Trophoblast cell (in vitro differentiated cells and primary cell): ENCODE measurements at regions not wholly inside any gene's neighbourhood (a gene's known extent, or its start where the extent isn't known, plus 50 kb on each side); places are given as distances from the start of the nearest gene placed in this dataset.

Experiments used
- DNase-seq, 2 donors: peaks; one replicate each; pipeline ENCODE4 v3.0.0-alpha.2; 2016
- H2AFZ ChIP-seq: 2 replicates; pipeline ENCODE4 v1.6.1; 2013; ENCODE audit warnings: low read length, moderate library complexity, mild to moderate bottlenecking; ENCODE audit not compliant: insufficient read depth, poor library complexity
- H2AK5ac ChIP-seq: 2 replicates; pipeline ENCODE4 v1.6.1; 2013; ENCODE audit warnings: mild to moderate bottlenecking, low read length
- H2BK120ac ChIP-seq: 2 replicates; pipeline ENCODE4 v1.6.1; 2013; ENCODE audit warnings: low read length, mild to moderate bottlenecking, moderate library complexity; ENCODE audit not compliant: insufficient read depth, poor library complexity
- H2BK12ac ChIP-seq: 2 replicates; pipeline ENCODE4 v1.6.1; 2013; ENCODE audit warnings: mild to moderate bottlenecking, low read length, moderate library complexity
- H2BK5ac ChIP-seq: 2 replicates; pipeline ENCODE4 v1.6.1; 2013; ENCODE audit warnings: low read length, low read depth, moderate library complexity, mild to moderate bottlenecking; ENCODE audit not compliant: poor library complexity
- H3K14ac ChIP-seq: 2 replicates; pipeline ENCODE4 v1.6.1; 2013; ENCODE audit warnings: mild to moderate bottlenecking, low read length
- H3K18ac ChIP-seq: 2 replicates; pipeline ENCODE4 v1.6.1; 2013; ENCODE audit warnings: mild to moderate bottlenecking, low read length
- H3K23ac ChIP-seq: 2 replicates; pipeline ENCODE4 v1.6.1; 2013; ENCODE audit warnings: low read length
- H3K27ac ChIP-seq: 2 replicates; pipeline ENCODE4 v1.5.1; 2013; ENCODE audit warnings: low read depth, mild to moderate bottlenecking, inconsistent platforms, low read length, moderate library complexity
- H3K27me3 ChIP-seq: 2 replicates; pipeline ENCODE4 v1.6.1; 2013; ENCODE audit warnings: inconsistent platforms, mild to moderate bottlenecking, low read length, moderate library complexity; ENCODE audit not compliant: insufficient read depth
- H3K36me3 ChIP-seq, 2 experiments: 1 replicate in 1 of 2; 2 replicates in 1 of 2; pipeline ENCODE4 v1.6.1; 2013; ENCODE audit warnings: low read length in 2 of 2, mild to moderate bottlenecking in 2 of 2, moderate library complexity in 1 of 2; ENCODE audit not compliant: insufficient read depth in 2 of 2, control insufficient read depth in 1 of 2
- H3K4ac ChIP-seq: 2 replicates; pipeline ENCODE4 v1.6.1; 2013; ENCODE audit warnings: low read depth, mild to moderate bottlenecking, low read length, moderate library complexity
- H3K4me1 ChIP-seq, 2 experiments: 1 replicate in 1 of 2; 2 replicates in 1 of 2; pipeline ENCODE4 v1.6.1; 2013; ENCODE audit warnings: low read length in 2 of 2, mild to moderate bottlenecking in 2 of 2, moderate library complexity in 1 of 2; ENCODE audit not compliant: insufficient read depth in 2 of 2, control insufficient read depth in 1 of 2
- H3K4me2 ChIP-seq: 2 replicates; pipeline ENCODE4 v1.6.1; 2013; ENCODE audit warnings: inconsistent platforms, mild to moderate bottlenecking, low read length, moderate library complexity
- H3K4me3 ChIP-seq: 2 replicates; pipeline ENCODE4 v1.5.1; 2013; ENCODE audit warnings: mild to moderate bottlenecking, low read depth, low read length, inconsistent platforms
- H3K79me1 ChIP-seq: one replicate; pipeline ENCODE4 v1.6.1; 2013; ENCODE audit warnings: low read length
- H3K79me2 ChIP-seq: 2 replicates; pipeline ENCODE4 v1.6.1; 2013; ENCODE audit warnings: low read length, mild to moderate bottlenecking; ENCODE audit not compliant: control insufficient read depth, insufficient read depth, poor library complexity
- H3K9ac ChIP-seq: 2 replicates; pipeline ENCODE4 v1.6.1; 2013; ENCODE audit warnings: mild to moderate bottlenecking, low read length
- H3K9me3 ChIP-seq: 2 replicates; pipeline ENCODE4 v1.6.1; 2013; ENCODE audit warnings: low read depth, mild to moderate bottlenecking, control low read depth, inconsistent platforms, low read length; ENCODE audit not compliant: insufficient read depth
- H4K12ac ChIP-seq: 2 replicates; pipeline ENCODE4 v1.6.1; 2013; ENCODE audit warnings: low read depth, mild to moderate bottlenecking, low read length, moderate library complexity
- H4K8ac ChIP-seq: 2 replicates; pipeline ENCODE4 v1.6.1; 2013; ENCODE audit warnings: low read depth, mild to moderate bottlenecking, low read length, moderate library complexity
- H4K91ac ChIP-seq: one replicate; pipeline ENCODE4 v1.6.1; 2013; ENCODE audit warnings: low read depth, mild to moderate bottlenecking, low read length, moderate library complexity
- WGBS: extraction: QIAGEN DNeasy Blood & Tissue Kit; methylation state at CpG from one replicate; pipeline ENCODE4 v1.1.7; 2013; ENCODE audit warnings: missing lambda C conversion rate; ENCODE audit not compliant: insufficient read length, insufficient coverage; ENCODE audit errors: extremely low coverage; 5-methylcytosine and 5-hydroxymethylcytosine counted together

GRCh38 chr17:74115586-74115985 is 87.9 kb upstream of the RPL38 start:
- H3K4me2 ChIP-seq: no peak overlapping the region
- H3K18ac ChIP-seq: no peak overlapping the region
- H3K36me3 ChIP-seq: no peaks in the 10 kb centered on the region
- H3K79me1 ChIP-seq: no peaks in the 10 kb centered on the region
- no peak overlapping the region for H3K27ac ChIP-seq
- H3K4ac ChIP-seq: no peak overlapping the region
- H3K79me2 ChIP-seq: no peaks in the 10 kb centered on the region
- H2BK5ac ChIP-seq: no peak overlapping the region
- no peak overlapping the region for H3K14ac ChIP-seq
- no peak for DNase-seq
- H2BK120ac ChIP-seq: no peak overlapping the region
- H4K8ac ChIP-seq: no peak overlapping the region
- no peak overlapping the region for H4K12ac ChIP-seq
- H3K9ac ChIP-seq: no peak overlapping the region
- no peak overlapping the region for H4K91ac ChIP-seq
- no CpG with 5 or more reads among the region's 7 CpGs for WGBS
- H3K4me3 ChIP-seq: no peak overlapping the region
- H3K23ac ChIP-seq: no peak overlapping the region
- H2AK5ac ChIP-seq: no peak overlapping the region
- H2AFZ ChIP-seq: no peak overlapping the region
- peaks cover 1% of the 10 kb centered on the region for H3K9me3 ChIP-seq
- no peak overlapping the region for H2BK12ac ChIP-seq
- no peaks in the 10 kb centered on the region for H3K27me3 ChIP-seq
- H3K4me1 ChIP-seq: no peaks in the 10 kb centered on the region

- H4K12ac ChIP-seq: no peak overlapping the region
- H3K79me2 ChIP-seq: no peaks in the 10 kb centered on the region
- no peak overlapping the region for H2AK5ac ChIP-seq
- H3K27me3 ChIP-seq: no peaks in the 10 kb centered on the region
- no peak overlapping the region for H3K4ac ChIP-seq
- no peak overlapping the region for H4K8ac ChIP-seq
- no peak overlapping the region for H3K27ac ChIP-seq
- no peak overlapping the region for H3K14ac ChIP-seq
- no peaks in the 10 kb centered on the region for H3K36me3 ChIP-seq
- H3K4me3 ChIP-seq: no peak overlapping the region
- H3K18ac ChIP-seq: no peak overlapping the region
- no peak overlapping the region for H2BK5ac ChIP-seq
- DNase-seq: peak; percentile 20 to 37
- no peak overlapping the region for H4K91ac ChIP-seq
- peaks cover 1% of the 10 kb centered on the region for H3K9me3 ChIP-seq
- H3K4me2 ChIP-seq: no peak overlapping the region
- H3K9ac ChIP-seq: no peak overlapping the region
- no CpG with 5 or more reads among the region's 9 CpGs for WGBS
- H3K79me1 ChIP-seq: no peaks in the 10 kb centered on the region
- no peak overlapping the region for H2BK120ac ChIP-seq
- no peak overlapping the region for H2AFZ ChIP-seq
- H3K23ac ChIP-seq: no peak overlapping the region
- no peaks in the 10 kb centered on the region for H3K4me1 ChIP-seq
- no peak overlapping the region for H2BK12ac ChIP-seq
Measured at GRCh38 chr17:74116087-74116717, 87.3 kb upstream of the RPL38 start.

DNA sequence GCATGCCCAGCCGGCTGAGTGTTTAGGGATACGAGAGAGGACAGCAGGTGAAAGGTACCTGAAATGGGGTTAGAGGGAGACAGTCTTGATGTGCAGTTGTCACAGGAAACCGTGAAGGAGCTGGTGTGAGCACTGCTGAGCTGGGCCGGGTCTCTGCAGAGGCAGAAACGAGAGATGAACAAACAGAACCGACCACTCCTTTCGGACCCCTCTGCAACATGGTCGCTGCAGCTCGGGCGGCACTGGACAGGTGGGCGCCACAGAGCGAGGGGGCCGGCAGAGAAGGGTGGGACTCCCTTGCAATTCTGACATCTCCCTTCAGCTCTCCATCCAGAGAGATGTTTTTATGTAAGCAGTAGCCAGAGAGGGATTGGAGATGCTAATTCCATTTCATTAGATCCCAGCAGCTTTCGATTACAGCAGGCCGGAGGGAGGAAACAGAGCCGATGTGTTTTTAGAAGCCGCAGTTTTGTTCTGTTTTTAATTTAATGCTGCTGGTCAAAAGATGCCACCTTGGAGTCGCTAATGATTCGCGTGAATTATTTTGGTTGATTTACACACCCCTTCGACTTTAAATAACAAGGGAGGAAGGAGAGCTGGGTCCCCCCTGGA is 86.3 kb upstream of the RPL38 start:
- H3K4me1 ChIP-seq: no peaks in the 10 kb centered on the region
- no peak overlapping the region for H4K91ac ChIP-seq
- no peaks in the 10 kb centered on the region for H3K79me2 ChIP-seq
- no peak overlapping the region for H3K9ac ChIP-seq
- H2BK5ac ChIP-seq: no peak overlapping the region
- no peak overlapping the region for H3K23ac ChIP-seq
- no peak overlapping the region for H3K4me3 ChIP-seq
- WGBS: no CpG with 5 or more reads among the region's 21 CpGs
- no peak overlapping the region for H2AK5ac ChIP-seq
- H3K4ac ChIP-seq: no peak overlapping the region
- H4K8ac ChIP-seq: no peak overlapping the region
- DNase-seq: no peak
- no peak overlapping the region for H3K18ac ChIP-seq
- peaks cover 1% of the 10 kb centered on the region for H3K9me3 ChIP-seq
- no peaks in the 10 kb centered on the region for H3K27me3 ChIP-seq
- H2BK12ac ChIP-seq: no peak overlapping the region
- H3K36me3 ChIP-seq: no peaks in the 10 kb centered on the region
- H2AFZ ChIP-seq: no peak overlapping the region
- no peak overlapping the region for H3K4me2 ChIP-seq
- H3K79me1 ChIP-seq: no peaks in the 10 kb centered on the region
- no peak overlapping the region for H3K14ac ChIP-seq
- no peak overlapping the region for H3K27ac ChIP-seq
- H2BK120ac ChIP-seq: no peak overlapping the region
- no peak overlapping the region for H4K12ac ChIP-seq

- Histone ChIP-seq H3K18ac (no peak overlapping the region), H3K9ac (no peak overlapping the region), H2BK5ac (no peak overlapping the region), H3K14ac (no peak overlapping the region), H2AK5ac (no peak overlapping the region), H4K12ac (no peak overlapping the region), H2BK12ac (no peak overlapping the region), H3K4me3 (no peak overlapping the region), H3K27me3 (no peaks in the 10 kb centered on the region), H3K9me3 (peaks cover 1% of the 10 kb centered on the region), H4K91ac (no peak overlapping the region), H3K4me2 (no peak overlapping the region), H2AFZ (no peak overlapping the region), H3K23ac (no peak overlapping the region), H3K79me1 (no peaks in the 10 kb centered on the region), H3K27ac (no peak overlapping the region), H3K36me3 (no peaks in the 10 kb centered on the region), H3K4ac (no peak overlapping the region), H4K8ac (no peak overlapping the region), H3K79me2 (no peaks in the 10 kb centered on the region), H3K4me1 (no peaks in the 10 kb centered on the region), H2BK120ac (no peak overlapping the region)
- no CpG with 5 or more reads among the region's 5 CpGs for WGBS
- no peak for DNase-seq
Measured at GRCh38 chr17:74117999-74118421, 85.5 kb upstream of the RPL38 start.
